HG02678 (cell line): ENCODE measurements at regions not wholly inside any gene's neighbourhood (a gene's known extent, or its start where the extent isn't known, plus 50 kb on each side); places are given as distances from the start of the nearest gene placed in this dataset.
"Not testable (repeated sequence)": the region's sequence is repeated elsewhere in the genome, so short reads cannot be mapped to it uniquely, and the experiment has no call there.

Experiments used
- ATAC-seq: cut with Tn5 transposase; IDR thresholded peaks from one replicate; pipeline ENCODE4 v1.9.1; 2021; ENCODE audit warnings: mild to moderate bottlenecking, moderate library complexity; ENCODE audit not compliant: unreplicated experiment

GRCh38 chr2:215833531-215834162 is 179.7 kb downstream of the MREG start:
- no peak for ATAC-seq

GRCh38 chr2:215832791-215833190 is 180.6 kb downstream of the MREG start:
- no peak for ATAC-seq

GRCh38 chr2:215831296-215831913 is 181.9 kb downstream of the MREG start:
- ATAC-seq, result no peak

GRCh38 chr2:215830304-215830703 is 183.0 kb downstream of the MREG start:
- ATAC-seq, result no peak

- ATAC-seq, result no peak
Measured at GRCh38 chr2:215829261-215829660, 184.1 kb downstream of the MREG start.

GRCh38 chr2:215828528-215829184 is 184.7 kb downstream of the MREG start:
- peak; percentile 94 for ATAC-seq

GRCh38 chr2:215826838-215827441 is 186.4 kb downstream of the MREG start:
- no peak for ATAC-seq

GRCh38 chr2:215826376-215826775 is 187.0 kb downstream of the MREG start:
- no peak for ATAC-seq

- ATAC-seq, result no peak
Measured at GRCh38 chr2:215825707-215826106, 187.6 kb downstream of the MREG start.

GRCh38 chr2:215821298-215821697 is 192.1 kb downstream of the MREG start:
- not testable (repeated sequence) for ATAC-seq

GRCh38 chr2:215819713-215820112 is 193.6 kb downstream of the MREG start:
- not testable (repeated sequence) for ATAC-seq

GRCh38 chr2:215817046-215817445 is 196.3 kb downstream of the MREG start:
- ATAC-seq, result no peak

GRCh38 chr2:215816424-215816823 is 196.9 kb downstream of the MREG start:
- ATAC-seq, result no peak

- no peak for ATAC-seq
Measured at GRCh38 chr2:215815960-215816359, 197.4 kb downstream of the MREG start.

- ATAC-seq, result no peak
Measured at GRCh38 chr2:215812966-215813365, 200.4 kb downstream of the MREG start.

GRCh38 chr2:215811409-215812345 is 201.7 kb downstream of the MREG start:
- ATAC-seq, result peak; percentile 96

GRCh38 chr2:215811003-215811402 is 202.3 kb downstream of the MREG start:
- ATAC-seq, result peak; percentile 17

- no peak for ATAC-seq
Measured at GRCh38 chr2:215808996-215809395, 204.4 kb downstream of the MREG start.

- no peak for ATAC-seq
Measured at GRCh38 chr2:215808194-215808593, 205.2 kb downstream of the MREG start.

GRCh38 chr2:215805493-215805892 is 207.9 kb downstream of the MREG start:
- ATAC-seq, result no peak

- ATAC-seq, result no peak
Measured at GRCh38 chr2:215803150-215803549, 210.2 kb downstream of the MREG start.
